WTC11 (cell line): ENCODE measurements at regions not wholly inside any gene's neighbourhood (a gene's known extent, or its start where the extent isn't known, plus 50 kb on each side); places are given as distances from the start of the nearest gene placed in this dataset.

Experiments used
- ATAC-seq: fragments of 200-7000 bp; cut with Tn5 transposase; 2 replicates; pipeline ENCODE4 v1.10.0; 2021; ENCODE audit warnings: mild to moderate bottlenecking, moderate library complexity
- CTCF ChIA-PET: fragments of 300-600 bp; sonication (Branson Sonifier 250); formaldehyde crosslinking; loops from one replicate; lab custom pipeline; 2021; ENCODE audit warnings: antibody characterized with exemption; lab: Charles Lee
- POLR2A ChIA-PET: fragments of 350-600 bp; sonication (Branson Sonifier 250); formaldehyde crosslinking; loops from one replicate; lab custom pipeline; 2021; ENCODE audit warnings: antibody characterized with exemption; lab: Charles Lee
- DNase-seq: peaks from one replicate; pipeline ENCODE4 v3.0.0; 2021; ENCODE audit warnings: low spot score
- H3K27ac Mint-ChIP-seq: 2 replicates; pipeline ENCODE4 v1.8.0; 2021; ENCODE audit warnings: mixed read lengths
- H3K27me3 Mint-ChIP-seq: 2 replicates; pipeline ENCODE4 v1.8.0; 2021; ENCODE audit warnings: low read depth, mild to moderate bottlenecking, moderate library complexity, mixed read lengths
- H3K36me3 Mint-ChIP-seq: 2 replicates; pipeline ENCODE4 v1.8.0; 2021; ENCODE audit warnings: mixed read lengths
- H3K4me1 Mint-ChIP-seq: 2 replicates; pipeline ENCODE4 v1.8.0; 2022; ENCODE audit warnings: mixed read lengths
- H3K4me3 Mint-ChIP-seq: 2 replicates; pipeline ENCODE4 v1.8.0; 2021; ENCODE audit warnings: mild to moderate bottlenecking, moderate library complexity, mixed read lengths
- H3K9me3 Mint-ChIP-seq: 2 replicates; pipeline ENCODE4 v1.8.0; 2021; ENCODE audit warnings: mixed read lengths
- AFF4 ChIP-seq: sonication (generic); formaldehyde crosslinking; IDR thresholded peaks from 2 replicates; pipeline ENCODE4 v1.8.1; 2023; ENCODE audit warnings: mild to moderate bottlenecking, missing genetic modification reagents, borderline replicate concordance
- AR ChIP-seq: fragments of 250-450 bp; sonication (Bioruptor Pico); IDR thresholded peaks from 2 replicates; pipeline ENCODE4 v1.9.0; 2021; ENCODE audit warnings: mild to moderate bottlenecking
- CREM ChIP-seq: sonication (generic); formaldehyde crosslinking; IDR thresholded peaks from 2 replicates; pipeline ENCODE4 v1.8.1; 2022; ENCODE audit warnings: mild to moderate bottlenecking, missing genetic modification reagents, moderate library complexity
- E2F1 ChIP-seq: sonication (generic); formaldehyde crosslinking; IDR thresholded peaks from 2 replicates; pipeline ENCODE4 v1.8.0; 2022; ENCODE audit warnings: mild to moderate bottlenecking, missing genetic modification reagents
- ELF4 ChIP-seq: sonication (generic); formaldehyde crosslinking; IDR thresholded peaks from 2 replicates; pipeline ENCODE4 v1.8.1; 2022; ENCODE audit warnings: low read depth, mild to moderate bottlenecking, moderate library complexity, missing genetic modification reagents
- FOXK1 ChIP-seq: sonication (generic); formaldehyde crosslinking; IDR thresholded peaks from 2 replicates; pipeline ENCODE4 v1.8.0; 2022; ENCODE audit warnings: mild to moderate bottlenecking, moderate library complexity, missing genetic modification reagents
- IRF1 ChIP-seq: sonication (generic); formaldehyde crosslinking; IDR thresholded peaks from 2 replicates; pipeline ENCODE4 v1.8.0; 2023; ENCODE audit warnings: missing genetic modification reagents
- MYBL2 ChIP-seq: sonication (generic); formaldehyde crosslinking; IDR thresholded peaks from 2 replicates; pipeline ENCODE4 v1.8.1; 2023; ENCODE audit warnings: mild to moderate bottlenecking, moderate library complexity, missing genetic modification reagents
- NR1H2 ChIP-seq: sonication (generic); formaldehyde crosslinking; IDR thresholded peaks from 2 replicates; pipeline ENCODE4 v1.9.0; 2021; ENCODE audit warnings: mild to moderate bottlenecking, moderate library complexity, missing genetic modification reagents
- ZBTB43 ChIP-seq: sonication (generic); formaldehyde crosslinking; IDR thresholded peaks from 2 replicates; pipeline ENCODE4 v1.8.1; 2023; ENCODE audit warnings: mild to moderate bottlenecking, missing genetic modification reagents
- ZNF121 ChIP-seq: sonication (generic); formaldehyde crosslinking; IDR thresholded peaks from 2 replicates; pipeline ENCODE4 v1.8.0; 2023; ENCODE audit warnings: missing genetic modification reagents
- ZNF671 ChIP-seq: fragments of 250-450 bp; sonication (Bioruptor Pico); IDR thresholded peaks from 2 replicates; pipeline ENCODE4 v1.8.0; 2021; ENCODE audit warnings: mild to moderate bottlenecking
- TF ChIP-seq, protein P1 (sequence below): sonication (generic); formaldehyde crosslinking; IDR thresholded peaks from 2 replicates; pipeline ENCODE4 v1.8.1; 2022; ENCODE audit warnings: mild to moderate bottlenecking, missing genetic modification reagents, moderate library complexity, borderline replicate concordance
- TF ChIP-seq, protein P2 (sequence below): sonication (generic); formaldehyde crosslinking; IDR thresholded peaks from 2 replicates; pipeline ENCODE4 v1.8.1; 2022; ENCODE audit warnings: mild to moderate bottlenecking, moderate library complexity, missing genetic modification reagents
- TF ChIP-seq, protein P3 (sequence below): sonication (generic); formaldehyde crosslinking; IDR thresholded peaks from 2 replicates; pipeline ENCODE4 v1.8.0; 2023; ENCODE audit warnings: mild to moderate bottlenecking, missing genetic modification reagents
- TF ChIP-seq, protein P4 (sequence below): sonication (generic); formaldehyde crosslinking; IDR thresholded peaks from 2 replicates; pipeline ENCODE4 v1.8.0; 2023; ENCODE audit warnings: missing genetic modification reagents, mild to moderate bottlenecking, borderline replicate concordance

DNA sequence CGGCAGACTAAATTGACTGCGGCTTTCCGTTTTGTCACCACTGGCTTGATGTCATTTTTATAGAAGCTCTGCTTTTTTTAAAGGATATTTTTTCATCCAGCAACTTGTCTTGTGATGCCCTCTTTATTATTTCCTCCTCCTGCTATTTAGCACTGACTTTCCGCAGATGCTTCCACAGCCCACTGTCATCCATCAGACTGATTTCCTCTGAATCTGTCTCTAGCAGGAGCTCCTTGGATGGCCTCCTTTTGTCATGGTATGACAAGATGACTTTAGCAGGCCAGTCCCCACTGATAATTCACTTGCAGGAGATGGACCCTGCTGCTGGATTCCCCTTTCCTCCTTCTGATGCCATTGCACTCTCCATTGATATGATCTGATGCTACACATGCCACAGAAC, 454.6 kb downstream of the TSN start:
- Mint-ChIP-seq H3K27ac (no peak overlapping the region), H3K4me3 (no peak overlapping the region), H3K27me3 (peaks cover 21% of the 10 kb centered on the region), H3K4me1 (peaks cover 3% of the 10 kb centered on the region; the same call in 1 of the 2 replicates), H3K9me3 (peaks cover 3% of the 10 kb centered on the region; the same call in 1 of the 2 replicates), H3K36me3 (no peaks in the 10 kb centered on the region)
- ATAC-seq (no peak), DNase-seq (no peak)
- ChIA-PET CTCF (no interaction called here), POLR2A (no interaction called here)
- no peak for TF ChIP-seq E2F1 (CRISPR knock-in tag)
- no peak for TF ChIP-seq NR1H2 (CRISPR knock-in tag)
- TF ChIP-seq MYBL2 (CRISPR knock-in tag): no peak
- TF ChIP-seq ZBTB43 (CRISPR knock-in tag): no peak
- TF ChIP-seq AR (CRISPR knock-in tag): no peak
- TF ChIP-seq AFF4: no peak
- TF ChIP-seq, protein P1, sequence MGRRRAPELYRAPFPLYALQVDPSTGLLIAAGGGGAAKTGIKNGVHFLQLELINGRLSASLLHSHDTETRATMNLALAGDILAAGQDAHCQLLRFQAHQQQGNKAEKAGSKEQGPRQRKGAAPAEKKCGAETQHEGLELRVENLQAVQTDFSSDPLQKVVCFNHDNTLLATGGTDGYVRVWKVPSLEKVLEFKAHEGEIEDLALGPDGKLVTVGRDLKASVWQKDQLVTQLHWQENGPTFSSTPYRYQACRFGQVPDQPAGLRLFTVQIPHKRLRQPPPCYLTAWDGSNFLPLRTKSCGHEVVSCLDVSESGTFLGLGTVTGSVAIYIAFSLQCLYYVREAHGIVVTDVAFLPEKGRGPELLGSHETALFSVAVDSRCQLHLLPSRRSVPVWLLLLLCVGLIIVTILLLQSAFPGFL (CRISPR knock-in tag): no peak
- TF ChIP-seq ELF4 (CRISPR knock-in tag): no peak
- no peak for TF ChIP-seq ZNF671 (CRISPR knock-in tag)
- TF ChIP-seq, protein P2, sequence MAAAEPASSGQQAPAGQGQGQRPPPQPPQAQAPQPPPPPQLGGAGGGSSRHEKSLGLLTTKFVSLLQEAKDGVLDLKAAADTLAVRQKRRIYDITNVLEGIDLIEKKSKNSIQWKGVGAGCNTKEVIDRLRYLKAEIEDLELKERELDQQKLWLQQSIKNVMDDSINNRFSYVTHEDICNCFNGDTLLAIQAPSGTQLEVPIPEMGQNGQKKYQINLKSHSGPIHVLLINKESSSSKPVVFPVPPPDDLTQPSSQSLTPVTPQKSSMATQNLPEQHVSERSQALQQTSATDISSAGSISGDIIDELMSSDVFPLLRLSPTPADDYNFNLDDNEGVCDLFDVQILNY (CRISPR knock-in tag): no peak
- TF ChIP-seq, protein P3, sequence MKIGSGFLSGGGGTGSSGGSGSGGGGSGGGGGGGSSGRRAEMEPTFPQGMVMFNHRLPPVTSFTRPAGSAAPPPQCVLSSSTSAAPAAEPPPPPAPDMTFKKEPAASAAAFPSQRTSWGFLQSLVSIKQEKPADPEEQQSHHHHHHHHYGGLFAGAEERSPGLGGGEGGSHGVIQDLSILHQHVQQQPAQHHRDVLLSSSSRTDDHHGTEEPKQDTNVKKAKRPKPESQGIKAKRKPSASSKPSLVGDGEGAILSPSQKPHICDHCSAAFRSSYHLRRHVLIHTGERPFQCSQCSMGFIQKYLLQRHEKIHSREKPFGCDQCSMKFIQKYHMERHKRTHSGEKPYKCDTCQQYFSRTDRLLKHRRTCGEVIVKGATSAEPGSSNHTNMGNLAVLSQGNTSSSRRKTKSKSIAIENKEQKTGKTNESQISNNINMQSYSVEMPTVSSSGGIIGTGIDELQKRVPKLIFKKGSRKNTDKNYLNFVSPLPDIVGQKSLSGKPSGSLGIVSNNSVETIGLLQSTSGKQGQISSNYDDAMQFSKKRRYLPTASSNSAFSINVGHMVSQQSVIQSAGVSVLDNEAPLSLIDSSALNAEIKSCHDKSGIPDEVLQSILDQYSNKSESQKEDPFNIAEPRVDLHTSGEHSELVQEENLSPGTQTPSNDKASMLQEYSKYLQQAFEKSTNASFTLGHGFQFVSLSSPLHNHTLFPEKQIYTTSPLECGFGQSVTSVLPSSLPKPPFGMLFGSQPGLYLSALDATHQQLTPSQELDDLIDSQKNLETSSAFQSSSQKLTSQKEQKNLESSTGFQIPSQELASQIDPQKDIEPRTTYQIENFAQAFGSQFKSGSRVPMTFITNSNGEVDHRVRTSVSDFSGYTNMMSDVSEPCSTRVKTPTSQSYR (CRISPR knock-in tag): no peak
- no peak for TF ChIP-seq ZNF121
- no peak for TF ChIP-seq IRF1 (CRISPR knock-in tag)
- TF ChIP-seq, protein P4, sequence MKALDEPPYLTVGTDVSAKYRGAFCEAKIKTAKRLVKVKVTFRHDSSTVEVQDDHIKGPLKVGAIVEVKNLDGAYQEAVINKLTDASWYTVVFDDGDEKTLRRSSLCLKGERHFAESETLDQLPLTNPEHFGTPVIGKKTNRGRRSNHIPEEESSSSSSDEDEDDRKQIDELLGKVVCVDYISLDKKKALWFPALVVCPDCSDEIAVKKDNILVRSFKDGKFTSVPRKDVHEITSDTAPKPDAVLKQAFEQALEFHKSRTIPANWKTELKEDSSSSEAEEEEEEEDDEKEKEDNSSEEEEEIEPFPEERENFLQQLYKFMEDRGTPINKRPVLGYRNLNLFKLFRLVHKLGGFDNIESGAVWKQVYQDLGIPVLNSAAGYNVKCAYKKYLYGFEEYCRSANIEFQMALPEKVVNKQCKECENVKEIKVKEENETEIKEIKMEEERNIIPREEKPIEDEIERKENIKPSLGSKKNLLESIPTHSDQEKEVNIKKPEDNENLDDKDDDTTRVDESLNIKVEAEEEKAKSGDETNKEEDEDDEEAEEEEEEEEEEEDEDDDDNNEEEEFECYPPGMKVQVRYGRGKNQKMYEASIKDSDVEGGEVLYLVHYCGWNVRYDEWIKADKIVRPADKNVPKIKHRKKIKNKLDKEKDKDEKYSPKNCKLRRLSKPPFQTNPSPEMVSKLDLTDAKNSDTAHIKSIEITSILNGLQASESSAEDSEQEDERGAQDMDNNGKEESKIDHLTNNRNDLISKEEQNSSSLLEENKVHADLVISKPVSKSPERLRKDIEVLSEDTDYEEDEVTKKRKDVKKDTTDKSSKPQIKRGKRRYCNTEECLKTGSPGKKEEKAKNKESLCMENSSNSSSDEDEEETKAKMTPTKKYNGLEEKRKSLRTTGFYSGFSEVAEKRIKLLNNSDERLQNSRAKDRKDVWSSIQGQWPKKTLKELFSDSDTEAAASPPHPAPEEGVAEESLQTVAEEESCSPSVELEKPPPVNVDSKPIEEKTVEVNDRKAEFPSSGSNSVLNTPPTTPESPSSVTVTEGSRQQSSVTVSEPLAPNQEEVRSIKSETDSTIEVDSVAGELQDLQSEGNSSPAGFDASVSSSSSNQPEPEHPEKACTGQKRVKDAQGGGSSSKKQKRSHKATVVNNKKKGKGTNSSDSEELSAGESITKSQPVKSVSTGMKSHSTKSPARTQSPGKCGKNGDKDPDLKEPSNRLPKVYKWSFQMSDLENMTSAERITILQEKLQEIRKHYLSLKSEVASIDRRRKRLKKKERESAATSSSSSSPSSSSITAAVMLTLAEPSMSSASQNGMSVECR (CRISPR knock-in tag): no peak
- no peak for TF ChIP-seq CREM (CRISPR knock-in tag)
- TF ChIP-seq FOXK1: no peak
